ENCODE measurements at regions not wholly inside any gene's neighbourhood (a gene's known extent, or its start where the extent isn't known, plus 50 kb on each side); places are given as distances from the start of the nearest gene placed in this dataset.
"Not testable (repeated sequence)": the region's sequence is repeated elsewhere in the genome, so short reads cannot be mapped to it uniquely, and the experiment has no call there.

DNA sequence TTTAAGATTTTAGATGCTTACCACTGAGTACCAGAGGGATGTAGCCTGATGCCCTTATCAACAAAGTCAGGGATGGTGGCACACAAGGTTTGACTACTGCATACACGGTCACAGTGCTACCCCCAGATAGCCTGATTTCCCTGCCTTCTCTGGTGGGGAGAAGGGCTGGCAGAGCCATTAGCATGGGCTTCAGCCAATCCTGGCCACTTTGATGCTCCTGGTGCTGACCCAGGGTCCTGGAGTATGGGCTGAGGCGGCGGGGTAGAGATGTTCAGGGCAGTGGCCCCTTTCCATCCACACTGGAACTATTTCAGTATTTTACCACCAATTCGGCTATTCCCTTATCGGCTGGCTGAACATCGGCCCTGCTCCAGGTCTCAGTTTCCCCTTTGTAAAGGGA lies 83.2 kb downstream of the POTEB3 start:
- not testable (repeated sequence) for DNase-seq

DNA sequence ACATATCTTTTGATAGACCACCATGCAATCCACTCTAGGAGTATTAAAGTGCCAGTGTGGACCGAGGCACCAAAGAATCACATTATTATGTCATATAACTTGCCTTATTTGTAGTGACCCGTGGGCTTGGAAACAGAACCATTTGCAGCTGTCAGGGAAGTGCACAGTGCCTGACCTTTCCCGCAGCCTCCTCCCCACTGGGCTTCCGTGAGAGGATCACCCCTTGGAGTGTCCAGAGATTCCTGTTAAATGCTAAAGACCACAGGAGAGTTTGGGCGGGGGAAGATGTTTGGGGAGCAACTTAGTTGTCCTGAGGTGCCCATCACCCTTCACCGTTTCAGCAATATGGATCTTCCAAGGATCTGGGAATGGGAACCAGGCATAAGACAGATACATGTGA lies 84.4 kb downstream of the POTEB3 start:
- DNase-seq: not testable (repeated sequence)

DNA sequence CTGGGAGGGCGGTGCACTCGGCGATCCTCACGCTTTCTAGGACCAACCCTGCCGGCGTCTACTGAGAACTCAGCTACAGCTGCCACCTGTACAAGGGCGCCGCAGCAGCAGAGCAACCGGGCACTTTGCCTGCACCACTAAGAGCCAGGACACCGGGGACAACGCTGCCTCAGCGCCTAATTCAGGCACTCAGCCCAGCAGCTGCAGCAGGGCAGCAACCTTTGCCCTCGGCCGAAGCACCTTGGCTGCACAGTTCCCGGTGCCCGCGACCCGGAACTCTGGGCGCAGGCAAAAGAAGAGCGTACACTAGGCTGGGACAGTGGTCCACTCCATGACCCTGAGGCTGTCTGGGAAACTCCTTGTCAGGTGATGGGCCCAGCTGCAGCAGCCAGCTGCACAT lies 85.7 kb downstream of the POTEB3 start:
- DNase-seq: not testable (repeated sequence)

DNA sequence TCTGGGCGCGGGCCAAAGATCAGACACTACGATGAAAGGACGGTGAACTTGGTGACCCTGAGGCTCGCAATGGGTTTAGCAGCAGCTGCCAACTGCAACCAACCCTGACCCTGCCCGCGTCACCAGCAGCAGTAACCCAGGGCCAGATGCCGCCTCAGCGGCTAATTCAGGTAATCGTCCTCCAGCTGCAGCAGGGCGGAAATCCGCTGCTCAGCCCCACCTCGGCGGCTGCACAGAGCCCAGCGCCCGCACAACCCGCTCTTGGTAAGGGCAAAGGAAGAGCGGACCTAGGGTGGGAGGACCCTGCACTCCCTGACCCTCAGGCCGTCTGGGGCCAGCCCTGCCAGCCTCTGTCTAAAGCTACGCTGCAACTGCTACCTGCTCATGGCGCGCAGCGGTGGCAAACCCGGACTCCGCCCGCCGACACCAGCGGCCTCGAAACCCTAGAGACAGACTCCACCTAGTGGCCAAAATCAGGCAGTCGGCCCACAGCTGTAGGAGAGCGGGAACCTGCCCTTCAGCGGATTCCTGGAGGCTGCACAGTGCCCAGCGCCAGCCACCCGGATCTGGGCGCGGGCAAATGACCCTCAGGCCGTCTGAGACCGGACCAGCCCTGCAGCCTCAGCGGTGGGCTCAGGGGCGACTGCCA lies 87.5 kb downstream of the POTEB3 start:
- DNase-seq: not testable (repeated sequence)

DNA sequence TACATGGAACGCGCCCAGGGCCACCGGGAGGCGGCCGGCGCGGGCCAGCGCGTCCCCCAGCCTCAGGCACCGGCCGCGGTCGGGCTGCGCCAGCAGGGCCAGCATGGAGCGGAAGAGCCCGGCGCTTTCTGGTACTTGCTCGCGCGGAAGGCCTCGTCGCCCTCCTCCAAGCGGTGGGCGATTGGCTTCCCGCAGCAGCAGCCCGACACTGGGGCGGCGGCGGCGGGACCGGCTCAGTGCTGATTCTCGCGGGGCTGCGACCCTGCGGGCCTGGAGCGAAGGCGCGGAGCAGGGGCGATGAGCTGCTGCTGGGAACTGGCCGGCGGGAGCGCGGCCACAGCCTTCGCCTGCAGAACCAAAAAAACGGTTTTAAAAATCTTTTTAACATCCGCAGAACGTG lies 95.3 kb downstream of the POTEB3 start:
- not testable (repeated sequence) for DNase-seq

DNA sequence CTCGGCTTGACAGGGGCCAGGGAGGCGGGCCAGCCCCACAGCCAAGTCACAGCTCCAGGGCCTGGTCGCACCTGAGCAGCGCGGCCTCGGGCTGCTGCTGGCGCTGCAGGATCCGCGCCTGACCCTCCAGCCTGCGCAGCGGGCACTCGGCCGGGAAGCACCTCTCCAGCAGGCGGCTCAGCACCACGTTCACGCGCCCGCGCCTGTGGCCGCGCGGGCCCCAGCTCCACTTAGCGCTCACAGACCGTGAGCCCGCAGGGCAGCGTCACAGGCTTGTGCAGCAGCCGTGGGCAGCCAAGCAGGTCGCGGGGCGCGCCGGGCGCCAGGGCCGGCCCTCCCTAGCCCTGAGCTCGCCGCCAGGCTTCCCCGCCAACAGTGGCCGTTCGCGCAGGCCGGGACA lies 95.8 kb downstream of the POTEB3 start:
- DNase-seq: not testable (repeated sequence)

DNA sequence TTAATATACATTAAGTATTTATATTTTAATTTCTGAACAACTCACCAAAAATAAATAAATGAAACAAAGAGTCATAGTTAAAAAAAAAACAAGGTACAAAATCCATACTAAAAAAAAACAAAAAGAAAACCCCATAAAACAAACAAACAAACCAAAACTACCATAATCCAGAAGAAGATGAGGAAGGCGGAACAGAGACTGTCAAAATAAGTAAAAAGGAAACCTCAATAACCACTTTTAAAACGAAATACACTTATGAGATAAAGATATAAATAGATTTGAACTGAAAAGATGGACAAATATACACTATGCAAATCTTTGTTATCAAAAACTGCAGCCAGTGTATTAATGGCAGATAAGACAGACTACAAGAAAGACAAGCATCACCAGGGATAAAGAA lies 103.3 kb downstream of the POTEB3 start:
- not testable (repeated sequence) for DNase-seq

DNA sequence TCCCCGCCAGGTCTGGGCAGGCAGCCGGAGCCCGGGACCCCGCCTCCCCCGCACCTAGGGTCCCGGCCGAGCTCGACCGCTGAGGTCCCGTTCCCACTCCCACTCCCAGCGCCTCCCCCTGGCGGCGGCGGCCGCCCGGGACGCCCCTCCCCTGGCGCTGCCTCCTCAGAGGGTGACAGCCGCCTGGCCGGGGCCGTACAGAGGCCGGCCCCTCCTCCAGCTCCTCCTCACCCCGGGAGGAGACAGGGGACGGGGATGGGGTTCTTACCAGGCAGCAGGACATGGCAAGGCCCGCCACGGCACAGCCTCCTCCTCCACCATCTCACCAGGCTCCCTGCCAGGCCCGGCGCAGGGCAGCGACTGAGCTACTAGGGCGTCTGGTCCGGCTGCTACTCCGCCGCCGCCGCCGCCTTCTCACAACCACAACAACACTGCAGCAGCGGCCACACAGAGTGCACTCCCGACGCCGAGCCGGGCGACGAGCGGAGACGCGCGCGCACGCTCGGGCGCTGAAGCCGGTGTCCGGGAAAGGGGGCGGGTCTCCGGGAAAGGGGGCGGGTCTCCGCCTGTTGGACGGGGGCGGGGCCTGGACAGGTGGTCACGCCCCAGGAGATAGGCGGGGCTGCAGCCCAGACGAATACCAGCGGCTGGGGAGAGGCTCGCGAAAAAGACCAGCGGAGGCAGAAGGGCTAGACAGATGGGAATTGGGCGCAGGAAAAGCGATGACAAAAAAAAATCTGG lies 115.4 kb downstream of the POTEB3 start:
- peak; percentile 56 for DNase-seq

DNA sequence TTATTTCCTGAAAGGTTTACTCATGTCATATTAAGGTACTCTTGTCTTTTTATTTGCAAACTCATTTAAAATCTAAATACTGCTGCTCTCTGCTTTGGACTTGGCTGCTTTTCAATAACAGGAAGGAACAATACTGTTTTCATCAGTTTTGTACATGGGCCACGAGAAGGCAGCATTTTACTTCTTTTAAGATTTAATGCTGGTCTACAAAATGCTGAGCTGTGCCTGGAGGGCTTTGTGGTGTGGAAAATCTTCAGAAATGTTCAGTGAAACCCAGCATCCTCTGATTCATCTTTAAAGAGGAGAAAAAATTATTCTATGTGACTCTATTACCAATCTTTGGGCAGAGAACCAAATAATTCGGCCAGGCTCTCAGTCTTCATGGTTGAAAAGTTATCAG lies 155.9 kb downstream of the POTEB3 start:
- not testable (repeated sequence) for DNase-seq

DNA sequence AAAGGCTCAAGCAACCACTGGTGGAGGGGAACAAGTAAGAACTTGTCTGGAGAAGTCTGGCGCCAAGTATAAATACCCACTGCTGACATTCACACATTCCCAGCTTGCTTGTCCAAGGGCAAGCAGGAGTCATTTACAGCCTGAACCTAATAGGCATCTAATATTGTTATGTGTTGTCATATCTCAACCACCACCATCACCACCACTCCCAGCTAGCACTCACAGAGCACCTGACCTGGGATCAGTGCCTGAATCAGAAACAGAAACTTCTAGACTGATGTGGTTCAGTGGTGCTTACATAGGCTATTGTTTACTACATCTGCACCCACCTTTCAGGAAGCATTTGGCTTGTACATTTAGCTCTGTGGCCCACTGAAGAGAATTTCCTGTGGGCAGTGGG lies 157.1 kb downstream of the POTEB3 start:
- not testable (repeated sequence) for DNase-seq

DNA sequence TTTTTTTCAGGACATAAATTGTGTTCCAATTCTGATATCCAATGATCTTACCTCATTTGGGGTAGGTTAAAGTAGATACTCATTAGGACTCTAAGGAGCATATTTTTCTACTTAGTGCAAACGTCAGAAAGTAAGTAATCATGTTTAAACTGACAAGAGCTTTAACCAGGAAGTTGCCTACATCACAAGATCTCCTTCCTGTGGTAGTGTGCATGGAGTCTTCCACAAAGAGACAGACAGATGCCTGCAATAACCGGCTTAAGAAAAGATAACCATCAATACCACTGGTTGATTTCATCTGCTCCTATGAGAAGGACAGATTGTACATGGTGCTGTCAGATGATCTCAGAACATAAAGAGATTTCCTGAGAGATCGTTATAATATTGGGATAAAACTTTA lies 160.0 kb downstream of the POTEB3 start:
- not testable (repeated sequence) for DNase-seq

DNA sequence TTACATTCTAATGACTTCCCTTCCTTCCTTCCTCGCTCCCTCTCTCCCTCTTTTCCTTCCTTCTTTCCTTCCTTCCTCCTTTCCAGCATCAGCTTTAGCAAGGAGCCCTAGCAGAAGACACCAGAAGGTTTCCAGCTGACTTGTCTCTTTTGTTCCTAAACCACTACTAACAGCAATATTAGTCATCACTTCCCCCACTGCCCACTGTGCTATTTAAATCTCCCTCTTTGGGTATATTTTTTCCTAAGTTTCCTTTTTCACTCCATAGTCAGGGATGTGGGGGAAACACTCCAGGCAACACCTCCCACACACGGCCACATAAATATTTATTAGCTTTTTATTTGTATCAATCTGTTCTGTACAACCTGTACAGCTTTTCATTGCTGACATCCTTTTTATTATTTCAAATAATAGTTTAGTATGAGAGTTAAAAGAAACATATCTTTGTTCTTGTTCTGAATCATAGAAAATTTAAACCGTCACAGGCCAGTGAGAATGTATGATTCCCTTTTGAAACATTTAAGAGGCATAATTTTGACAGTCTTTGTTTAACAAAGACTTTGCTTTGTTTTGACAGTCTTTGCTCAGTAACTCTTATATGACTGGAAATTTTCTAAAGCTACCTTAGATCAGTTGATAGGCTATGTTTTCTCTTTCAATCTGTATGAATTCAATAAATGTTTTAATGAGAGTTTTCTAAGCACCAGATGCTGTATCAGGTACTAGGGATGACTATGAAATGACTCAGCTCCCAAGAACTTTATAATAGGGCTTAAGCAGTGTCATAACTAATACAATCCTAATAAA lies 167.9 kb downstream of the POTEB3 start:
- DNase-seq: not testable (repeated sequence)

DNA sequence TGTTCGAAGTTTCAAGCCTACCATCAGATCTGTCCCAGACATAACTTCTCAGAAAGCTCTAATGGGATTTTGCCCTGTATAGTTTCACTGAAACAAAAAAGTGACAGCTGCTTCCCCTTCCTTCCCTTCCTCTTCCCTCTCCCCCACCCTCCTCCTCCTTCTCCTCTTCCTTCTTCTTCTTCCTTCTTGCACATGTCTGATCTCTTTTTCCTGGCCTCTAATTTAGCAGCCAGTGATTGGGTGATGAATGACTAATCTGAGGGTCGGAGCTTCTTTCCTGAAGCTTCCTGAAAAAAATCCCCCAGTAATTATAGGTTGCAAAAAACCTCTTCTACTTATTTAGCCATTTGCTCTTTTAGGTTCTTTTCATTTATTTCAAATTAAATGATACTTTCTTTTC lies 168.7 kb downstream of the POTEB3 start:
- no peak for DNase-seq

DNA sequence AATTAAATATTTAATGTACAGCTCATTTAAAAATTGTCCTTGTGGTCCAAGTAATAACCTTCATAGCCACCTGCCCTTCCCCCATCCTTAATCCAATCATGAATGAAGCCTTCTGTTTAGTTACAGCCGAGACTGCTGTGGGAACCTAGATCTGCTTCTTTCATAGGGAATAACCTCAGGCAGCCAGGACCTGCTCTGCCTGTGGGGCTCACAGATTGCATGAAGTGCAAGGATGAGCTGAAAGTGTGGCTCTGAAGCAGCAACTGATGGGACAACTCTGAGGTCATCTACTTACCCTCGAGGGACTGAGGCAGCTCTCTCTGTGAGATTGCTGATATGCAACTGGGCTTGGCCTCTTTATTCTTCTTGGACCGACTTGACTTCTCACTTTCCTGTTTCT lies 169.8 kb downstream of the POTEB3 start:
- no peak for DNase-seq

DNA sequence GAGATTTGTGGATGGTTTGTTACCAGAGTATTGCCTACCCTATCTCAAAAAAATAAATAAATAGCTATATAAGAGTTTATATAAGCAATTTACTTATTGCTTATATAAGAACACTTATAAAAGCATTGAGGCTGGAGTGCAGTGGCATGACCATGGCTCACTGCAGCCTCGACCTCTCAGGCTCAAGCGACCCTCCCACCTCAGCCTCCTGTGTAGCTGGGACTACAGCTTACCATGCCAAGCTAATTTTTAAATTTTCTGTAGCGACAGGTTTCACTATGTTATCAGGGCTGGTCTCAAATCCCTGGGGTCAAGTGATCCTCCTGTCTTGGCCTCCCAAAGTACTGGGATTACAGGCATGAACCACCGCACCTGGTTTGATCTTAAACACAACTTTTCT lies 170.6 kb downstream of the POTEB3 start:
- DNase-seq: not testable (repeated sequence)

DNA sequence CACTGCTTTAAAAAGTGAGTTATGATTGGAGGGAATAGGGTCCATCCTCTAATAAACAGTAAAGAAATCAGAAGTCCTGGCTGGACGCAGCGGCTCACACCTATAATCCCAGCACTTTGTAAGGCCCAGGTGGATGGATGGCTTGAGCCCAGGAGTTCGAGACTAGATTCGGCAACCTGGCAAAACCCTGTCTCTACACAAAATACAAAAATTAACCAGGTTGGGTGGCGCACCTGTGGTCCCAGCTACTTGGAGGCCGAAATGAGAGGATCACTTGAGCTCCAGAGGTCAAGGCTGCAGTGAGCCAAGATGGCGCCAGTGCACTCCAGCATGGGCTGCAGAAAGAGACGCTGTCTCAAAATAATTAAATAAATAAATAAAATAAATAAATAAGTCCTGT lies 171.2 kb downstream of the POTEB3 start:
- DNase-seq: no peak

DNA sequence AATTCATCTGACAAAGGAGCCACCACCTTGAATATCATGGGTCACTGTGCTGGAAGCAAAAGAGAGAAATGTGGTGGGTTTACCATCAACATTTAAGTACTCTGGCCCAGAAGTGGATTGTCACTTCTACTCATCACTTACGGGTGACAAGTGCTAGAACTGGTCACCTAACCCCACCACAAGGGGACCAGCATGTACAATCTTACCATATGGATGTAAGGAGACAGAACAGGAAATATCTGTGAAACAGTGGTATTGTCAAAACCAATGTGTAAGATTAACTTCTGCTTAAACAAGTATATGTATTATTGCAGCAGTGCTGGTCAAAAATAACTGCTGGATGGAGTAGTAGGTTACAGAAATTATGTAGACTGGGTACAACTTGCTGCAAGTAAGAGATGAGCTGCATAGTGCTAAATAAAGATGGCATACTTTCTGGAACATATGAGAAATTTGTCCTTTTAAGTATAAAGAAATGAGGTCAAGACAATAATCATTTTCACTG lies 171.8 kb downstream of the POTEB3 start:
- DNase-seq: no peak

DNA sequence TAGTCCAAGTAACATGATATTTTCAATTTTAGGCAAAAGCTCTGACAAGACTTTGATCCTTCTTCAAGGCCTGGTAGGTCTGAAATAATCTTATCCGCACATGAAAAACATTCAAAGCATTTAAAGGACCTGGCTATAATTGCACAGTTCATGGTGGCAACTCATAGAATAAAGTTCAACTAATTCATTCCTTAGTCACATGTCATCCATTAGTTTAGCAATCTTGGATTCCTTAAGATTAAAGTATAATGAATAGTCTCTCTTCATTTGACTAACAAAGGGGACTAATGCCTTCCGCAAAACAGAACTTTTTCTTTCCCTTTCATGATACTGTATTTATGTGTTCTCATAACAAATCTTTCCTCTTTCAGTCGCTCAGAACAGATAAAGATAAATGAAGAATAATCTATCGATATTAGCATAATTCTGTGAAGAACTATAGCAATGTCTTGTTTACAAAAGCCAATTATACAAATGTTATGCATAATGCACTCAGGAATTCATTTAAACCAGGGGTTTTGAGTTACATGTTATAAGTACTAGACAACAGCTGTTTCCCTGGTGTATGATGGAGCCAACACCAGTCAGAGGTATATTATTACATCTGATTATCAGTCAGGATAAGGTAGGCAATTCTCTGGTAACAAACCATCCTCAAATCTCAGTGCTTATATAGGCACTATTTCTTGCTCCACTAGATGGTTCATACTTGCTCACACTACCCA lies 172.5 kb downstream of the POTEB3 start:
- DNase-seq: no peak

DNA sequence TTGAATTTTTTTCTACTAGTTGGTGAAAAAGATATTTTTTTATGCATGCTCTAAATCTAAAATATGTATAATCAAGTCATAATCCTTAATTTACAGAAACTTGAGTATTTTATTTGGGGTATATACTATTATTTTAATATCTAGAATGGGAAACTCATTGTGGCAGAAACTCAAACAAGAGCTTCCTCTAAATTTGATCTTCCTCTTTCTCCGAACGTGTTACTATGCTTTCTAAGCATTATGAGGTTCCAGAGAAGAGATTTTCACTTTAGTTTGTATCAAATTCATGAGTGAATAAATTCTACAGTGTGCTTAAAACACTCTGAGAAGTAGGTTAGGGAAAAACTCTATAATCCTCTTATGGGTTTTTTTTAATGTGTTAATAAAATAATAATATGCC lies 173.1 kb downstream of the POTEB3 start:
- DNase-seq: no peak

DNA sequence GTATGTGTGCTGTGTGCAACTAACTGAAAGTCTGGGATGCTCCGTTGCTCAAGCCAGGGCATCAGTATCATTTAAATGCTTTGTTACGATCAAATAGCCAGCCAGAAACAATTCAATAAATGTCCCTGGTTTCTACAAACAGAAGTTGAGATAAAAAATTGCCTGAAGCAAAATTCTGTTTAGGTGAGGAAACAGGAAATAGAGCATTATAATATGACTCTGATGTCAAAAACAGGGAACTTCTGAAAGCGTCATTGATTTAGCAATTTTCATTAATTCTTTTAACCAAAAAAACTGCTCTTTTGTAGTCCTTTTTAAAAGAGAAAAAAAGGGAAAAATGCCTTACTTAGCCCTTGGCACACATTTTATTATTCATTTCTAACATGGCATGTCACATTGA lies 174.7 kb downstream of the POTEB3 start:
- not testable (repeated sequence) for DNase-seq

DNA sequence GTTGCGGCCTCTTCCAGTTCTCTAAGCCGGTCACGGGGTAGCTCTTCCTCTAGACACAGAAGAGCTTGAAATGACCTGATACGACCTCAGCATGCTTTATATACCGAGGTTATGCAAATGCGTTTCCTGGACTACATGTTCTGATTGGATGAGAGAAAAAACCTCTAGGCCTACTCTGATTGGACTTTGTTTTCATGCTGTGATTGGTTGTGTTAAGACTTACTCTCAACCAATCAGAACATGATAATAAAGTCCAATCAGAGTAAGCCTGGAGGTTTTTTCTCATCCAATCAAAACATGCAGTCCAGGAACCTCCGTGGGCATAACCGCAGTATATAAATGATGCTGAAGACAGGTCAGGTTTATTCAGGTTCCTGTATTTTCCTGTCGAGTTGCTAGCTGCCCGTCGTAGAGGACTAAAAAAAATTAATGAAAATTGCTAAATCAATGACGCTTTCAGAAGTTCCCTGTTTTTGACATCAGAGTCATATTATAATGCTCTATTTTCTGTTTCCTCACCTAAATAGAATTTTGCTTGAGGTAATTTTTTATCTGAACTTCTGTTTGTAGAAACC lies 177.4 kb downstream of the POTEB3 start:
- no peak for DNase-seq
